SU-DHL-6 (cell line): ENCODE measurements at regions not wholly inside any gene's neighbourhood (a gene's known extent, or its start where the extent isn't known, plus 50 kb on each side); places are given as distances from the start of the nearest gene placed in this dataset.

Experiments used
- H2AFZ ChIP-seq: fragments of 200-600 bp; sonication (generic); 2 replicates; pipeline ENCODE4 v1.6.1; 2014; ENCODE audit warnings: low read depth, mild to moderate bottlenecking, moderate library complexity, mixed read lengths, antibody characterized with exemption, low read length; ENCODE audit not compliant: severe bottlenecking
- H3F3A ChIP-seq: fragments of 200-600 bp; shearing (Covaris generic); 2 replicates; pipeline ENCODE4 v1.6.0; 2016; ENCODE audit warnings: antibody characterized with exemption, mild to moderate bottlenecking; ENCODE audit not compliant: insufficient read depth
- H3K27ac ChIP-seq: fragments of 200-600 bp; sonication (generic); 2 replicates; pipeline ENCODE4 v1.5.1; 2016; ENCODE audit warnings: low read depth, mild to moderate bottlenecking, low read length, moderate library complexity, mixed read lengths
- H3K27me3 ChIP-seq: fragments of 200-600 bp; sonication (generic), shearing (Covaris generic); 2 replicates; pipeline ENCODE4 v1.6.0; 2014; ENCODE audit warnings: mild to moderate bottlenecking, low read length
- H3K36me3 ChIP-seq: fragments of 200-600 bp; sonication (generic); 2 replicates; pipeline ENCODE4 v1.6.1; 2014; ENCODE audit warnings: mild to moderate bottlenecking, low read length, mixed read lengths
- H3K4me2 ChIP-seq: fragments of 300-600, 200-600 bp; shearing (Covaris generic), sonication (generic); 2 replicates; pipeline ENCODE4 v1.6.0; 2014; ENCODE audit warnings: low read length, low read depth, mild to moderate bottlenecking; ENCODE audit not compliant: poor library complexity, severe bottlenecking
- H3K4me3 ChIP-seq: fragments of 200-600 bp; sonication (generic); 2 replicates; pipeline ENCODE4 v1.5.1; 2014; ENCODE audit warnings: antibody characterized with exemption, low read length, mild to moderate bottlenecking, mixed read lengths; ENCODE audit not compliant: insufficient read depth, poor library complexity, severe bottlenecking
- H3K79me2 ChIP-seq: fragments of 200-600 bp; sonication (generic); 2 replicates; pipeline ENCODE4 v1.6.1; 2014; ENCODE audit warnings: mild to moderate bottlenecking, low read length, moderate library complexity; ENCODE audit not compliant: insufficient read depth
- H3K9ac ChIP-seq: fragments of 200-600 bp; sonication (generic); 2 replicates; pipeline ENCODE4 v1.7.0; 2014; ENCODE audit warnings: mild to moderate bottlenecking, low read length
- H3K9me2 ChIP-seq: fragments of 200-600 bp; sonication (generic); replicated peaks from 2 replicates; pipeline ENCODE4 v1.6.1; 2014; ENCODE audit warnings: low read length; ENCODE audit not compliant: insufficient read depth
- H3K9me3 ChIP-seq: fragments of 200-600 bp; sonication (generic); 2 replicates; pipeline ENCODE4 v1.6.1; 2014; ENCODE audit warnings: low read length, mixed read lengths; ENCODE audit not compliant: insufficient read depth
- H4K20me1 ChIP-seq: fragments of 200-600 bp; sonication (generic); 2 replicates; pipeline ENCODE4 v1.6.1; 2014; ENCODE audit warnings: low read depth, mild to moderate bottlenecking, antibody characterized with exemption, low read length, moderate library complexity, mixed read lengths
- EZH2phosphoT487 ChIP-seq: fragments of 200-600 bp; sonication (generic), shearing (Covaris generic); conservative IDR thresholded peaks from 2 replicates; pipeline ENCODE4 v1.6.1; 2018; ENCODE audit warnings: mild to moderate bottlenecking, antibody characterized with exemption, low read length, moderate library complexity, mixed read lengths
- TF ChIP-seq, protein P1 (sequence below): fragments of 200-600 bp; sonication (generic); IDR thresholded peaks from one replicate; pipeline ENCODE4 v1.5.1; 2017; ENCODE audit warnings: antibody characterized with exemption, mild to moderate bottlenecking, low read length, moderate library complexity; ENCODE audit not compliant: insufficient read depth, poor library complexity, severe bottlenecking

DNA sequence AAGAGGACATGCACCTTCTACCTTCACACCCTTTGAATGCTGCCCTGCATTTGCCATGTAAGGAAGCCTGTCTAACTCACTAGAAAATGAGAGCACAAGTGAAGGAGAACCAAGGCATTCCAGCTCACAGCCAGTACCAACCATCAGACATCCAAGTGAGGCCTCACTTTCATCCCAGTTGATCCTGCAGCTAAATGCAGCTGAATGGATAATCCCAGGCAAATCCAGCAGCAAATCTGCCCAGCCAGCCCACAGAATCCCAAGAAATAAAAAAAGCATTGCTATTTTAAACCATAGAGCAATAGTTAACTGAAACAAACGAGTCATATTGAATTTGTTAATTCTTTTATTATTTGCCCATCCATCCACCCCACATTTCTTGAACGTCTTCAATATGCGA lies 112.5 kb downstream of the C4orf33 start:
- no peaks in the 10 kb centered on the region for H4K20me1 ChIP-seq

DNA sequence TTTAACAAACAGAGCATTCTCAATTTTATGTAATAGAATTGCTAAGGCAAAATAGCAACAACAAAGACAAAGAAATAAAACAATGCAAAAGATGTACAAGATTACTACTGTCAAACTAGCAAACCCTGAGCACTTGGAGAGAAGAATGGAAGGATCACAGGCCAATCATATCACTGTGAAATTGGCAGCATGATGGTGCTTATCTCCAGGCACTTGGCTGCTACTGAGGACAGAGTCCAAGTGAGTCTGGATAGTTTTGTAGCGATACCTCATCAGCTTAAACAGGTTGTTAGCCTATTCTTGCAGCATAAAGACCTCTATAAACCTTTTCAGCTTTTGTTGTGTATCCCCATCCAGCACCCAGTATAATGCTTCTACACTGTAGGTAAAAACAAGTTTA lies 117.7 kb downstream of the C4orf33 start:
- TF ChIP-seq EZH2phosphoT487: no peak
- TF ChIP-seq, protein P1, sequence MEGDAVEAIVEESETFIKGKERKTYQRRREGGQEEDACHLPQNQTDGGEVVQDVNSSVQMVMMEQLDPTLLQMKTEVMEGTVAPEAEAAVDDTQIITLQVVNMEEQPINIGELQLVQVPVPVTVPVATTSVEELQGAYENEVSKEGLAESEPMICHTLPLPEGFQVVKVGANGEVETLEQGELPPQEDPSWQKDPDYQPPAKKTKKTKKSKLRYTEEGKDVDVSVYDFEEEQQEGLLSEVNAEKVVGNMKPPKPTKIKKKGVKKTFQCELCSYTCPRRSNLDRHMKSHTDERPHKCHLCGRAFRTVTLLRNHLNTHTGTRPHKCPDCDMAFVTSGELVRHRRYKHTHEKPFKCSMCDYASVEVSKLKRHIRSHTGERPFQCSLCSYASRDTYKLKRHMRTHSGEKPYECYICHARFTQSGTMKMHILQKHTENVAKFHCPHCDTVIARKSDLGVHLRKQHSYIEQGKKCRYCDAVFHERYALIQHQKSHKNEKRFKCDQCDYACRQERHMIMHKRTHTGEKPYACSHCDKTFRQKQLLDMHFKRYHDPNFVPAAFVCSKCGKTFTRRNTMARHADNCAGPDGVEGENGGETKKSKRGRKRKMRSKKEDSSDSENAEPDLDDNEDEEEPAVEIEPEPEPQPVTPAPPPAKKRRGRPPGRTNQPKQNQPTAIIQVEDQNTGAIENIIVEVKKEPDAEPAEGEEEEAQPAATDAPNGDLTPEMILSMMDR: no peak
- H3K9ac ChIP-seq: no peak overlapping the region
- H3K27ac ChIP-seq: no peak overlapping the region
- no peaks in the 10 kb centered on the region for H3K79me2 ChIP-seq
- no peaks in the 10 kb centered on the region for H4K20me1 ChIP-seq
- no peaks in the 10 kb centered on the region for H3K9me2 ChIP-seq
- no peak overlapping the region for H2AFZ ChIP-seq
- no peak overlapping the region for H3K4me3 ChIP-seq
- H3K27me3 ChIP-seq: no peaks in the 10 kb centered on the region
- H3K9me3 ChIP-seq: no peaks in the 10 kb centered on the region
- no peak overlapping the region for H3K4me2 ChIP-seq
- no peaks in the 10 kb centered on the region for H3K36me3 ChIP-seq
- H3F3A ChIP-seq: no peaks in the 10 kb centered on the region

More for the DNA sequence above, 112.5 kb downstream of the C4orf33 start:
- Histone ChIP-seq H3K9ac (no peak overlapping the region), H3K4me2 (no peak overlapping the region), H3K36me3 (no peaks in the 10 kb centered on the region), H3F3A (no peaks in the 10 kb centered on the region), H3K79me2 (no peaks in the 10 kb centered on the region), H3K27me3 (no peaks in the 10 kb centered on the region), H3K27ac (no peak overlapping the region), H2AFZ (no peak overlapping the region), H3K9me2 (no peaks in the 10 kb centered on the region), H3K4me3 (no peak overlapping the region), H3K9me3 (no peaks in the 10 kb centered on the region)
- TF ChIP-seq, protein P1: no peak
- TF ChIP-seq EZH2phosphoT487: no peak

DNA sequence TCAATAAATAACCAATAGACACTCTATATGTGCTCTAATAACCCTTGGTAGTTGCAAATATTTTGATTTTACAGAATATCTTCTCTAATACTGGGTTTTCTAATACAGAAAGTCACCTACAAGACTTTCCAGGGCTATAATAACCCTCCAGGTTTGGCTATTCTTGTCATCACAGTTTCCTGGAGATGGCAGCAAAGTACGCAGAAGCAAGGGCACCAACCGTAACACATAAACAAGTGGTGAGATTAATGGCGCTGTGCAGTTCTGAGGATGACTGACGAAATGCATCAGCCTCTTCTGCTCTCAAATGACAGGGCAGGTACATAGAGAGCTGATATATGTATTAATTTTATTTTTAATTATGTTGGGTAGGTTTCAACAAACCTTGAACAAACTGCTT lies 122.4 kb downstream of the C4orf33 start:
- TF ChIP-seq, protein P1: no peak
- TF ChIP-seq EZH2phosphoT487: no peak
- Histone ChIP-seq H3K27ac (no peak overlapping the region), H3K9me3 (no peaks in the 10 kb centered on the region), H3K9me2 (no peaks in the 10 kb centered on the region), H3K27me3 (no peaks in the 10 kb centered on the region), H3K4me2 (no peak overlapping the region), H3K4me3 (no peak overlapping the region), H4K20me1 (no peaks in the 10 kb centered on the region), H3K9ac (no peak overlapping the region), H3F3A (no peaks in the 10 kb centered on the region), H3K36me3 (no peaks in the 10 kb centered on the region), H2AFZ (no peak overlapping the region), H3K79me2 (no peaks in the 10 kb centered on the region)
